Astrocyte of the cerebellum (primary cell): ENCODE measurements at regions not wholly inside any gene's neighbourhood (a gene's known extent, or its start where the extent isn't known, plus 50 kb on each side); places are given as distances from the start of the nearest gene placed in this dataset.

Experiments
- DNase-seq: peaks from one replicate; pipeline ENCODE4 v3.0.0-alpha.2; 2011; ENCODE audit warnings: low read depth
- H3K4me3 ChIP-seq: 2 replicates; pipeline ENCODE4 v1.5.1; 2011; ENCODE audit warnings: mild to moderate bottlenecking, low read depth, low read length, moderate library complexity
- CTCF ChIP-seq: IDR thresholded peaks from 2 replicates; pipeline ENCODE4 v1.5.1; 2012; ENCODE audit warnings: low read length, low read depth, moderate library complexity, mild to moderate bottlenecking; ENCODE audit errors: missing control alignments
- in situ Hi-C: cut with HindIII; loops from 2 replicates; pipeline ENCODE4 v1.10.0; 2017; ENCODE audit warnings: low sequenced_read_pairs

GRCh38 chr12:25690996-25691864 lies 138.1 kb upstream of the LMNTD1 start:
- DNase-seq, result no peak
- no peak for TF ChIP-seq CTCF
- in situ Hi-C loops, result no loop called here
- no peak overlapping the region for H3K4me3 ChIP-seq

- in situ Hi-C loops, result no loop called here
Measured at GRCh38 chr12:25691865-25692114, 138.7 kb upstream of the LMNTD1 start.

GRCh38 chr12:25692115-25693035 lies 139.3 kb upstream of the LMNTD1 start:
- TF ChIP-seq CTCF, result no peak
- in situ Hi-C loops, result no loop called here
- DNase-seq, result peak; percentile 28
- H3K4me3 ChIP-seq, result no peak overlapping the region

More at GRCh38 chr12:25691865-25692114, 138.7 kb upstream of the LMNTD1 start:
- TF ChIP-seq CTCF, result no peak
- no peak overlapping the region for H3K4me3 ChIP-seq
- no peak for DNase-seq

GRCh38 chr12:25694072-25694471 lies 141.0 kb upstream of the LMNTD1 start:
- TF ChIP-seq CTCF, result no peak
- DNase-seq, result no peak
- H3K4me3 ChIP-seq, result no peak overlapping the region
- in situ Hi-C loops, result no loop called here

GRCh38 chr12:25695574-25695973 lies 142.5 kb upstream of the LMNTD1 start:
- H3K4me3 ChIP-seq, result no peak overlapping the region
- DNase-seq, result no peak
- in situ Hi-C loops, result no loop called here
- TF ChIP-seq CTCF, result no peak

- in situ Hi-C loops, result no loop called here
Measured at GRCh38 chr12:25698772-25699171, 145.7 kb upstream of the LMNTD1 start.

More at GRCh38 chr12:25698772-25699171, 145.7 kb upstream of the LMNTD1 start:
- DNase-seq, result no peak
- H3K4me3 ChIP-seq, result no peak overlapping the region
- no peak for TF ChIP-seq CTCF
